Ascending aorta (tissue), 2 donors: ENCODE measurements at regions not wholly inside any gene's neighbourhood (a gene's known extent, or its start where the extent isn't known, plus 50 kb on each side); places are given as distances from the start of the nearest gene placed in this dataset.
"Not testable (repeated sequence)": the region's sequence is repeated elsewhere in the genome, so short reads cannot be mapped to it uniquely, and the experiment has no call there.

ENCODE experiments used
- DNase-seq, 2 donors: peaks; one replicate each; pipeline ENCODE4 v3.0.0-alpha.2; 2019; ENCODE audit warnings: low spot score in 2 of 2
- H3K27ac ChIP-seq, 2 donors: fragments of 200-600 bp; sonication (generic); one replicate each; pipeline ENCODE4 v1.5.1; 2016 to 2017; ENCODE audit warnings: mild to moderate bottlenecking in 1 of 2
- H3K27me3 ChIP-seq: fragments of 200-600 bp; sonication (generic); one replicate; pipeline ENCODE4 v1.5.1; 2017
- H3K36me3 ChIP-seq, 2 donors: fragments of 200-600 bp; sonication (generic); one replicate each; pipeline ENCODE4 v1.5.1; 2016
- H3K4me1 ChIP-seq, 2 donors: fragments of 200-600 bp; sonication (generic); one replicate each; pipeline ENCODE4 v1.5.1; 2016 to 2017; ENCODE audit warnings: mild to moderate bottlenecking in 1 of 2
- H3K4me3 ChIP-seq, 2 donors: fragments of 200-600 bp; sonication (generic); one replicate each; pipeline ENCODE4 v1.5.1; 2016 to 2017; ENCODE audit warnings: mild to moderate bottlenecking in 1 of 2
- H3K9me3 ChIP-seq, 2 donors: fragments of 200-600 bp; sonication (generic); one replicate each; pipeline ENCODE4 v1.5.1; 2016
- CTCF ChIP-seq, 3 experiments: fragments of 200-600 bp in 2 of 3; fragments of 450-650 bp in 1 of 3; sonication (generic) in 2 of 3; IDR thresholded peaks; one replicate each; pipeline ENCODE4 v1.5.1; 2016 to 2019; ENCODE audit warnings: antibody characterized with exemption in 3 of 3, mild to moderate bottlenecking in 1 of 3, moderate library complexity in 1 of 3
- intact Hi-C: fragments of 100-400 bp; cut with DNase I; formaldehyde crosslinking; loops from one replicate; pipeline ENCODE4 v1.15.1; 2023

GRCh38 chr14:104307627-104308401, 169.4 kb downstream of the KIF26A start:
- Histone ChIP-seq H3K4me1 (no peaks in the 10 kb centered on the region), H3K9me3 (no peaks in the 10 kb centered on the region), H3K4me3 (no peak overlapping the region), H3K27me3 (no peaks in the 10 kb centered on the region), H3K36me3 (no peaks in the 10 kb centered on the region), H3K27ac (no peak overlapping the region)
- no peak for DNase-seq
- intact Hi-C loops, result no loop called here
- no peak for TF ChIP-seq CTCF (IDR thresholded peaks at IDR 0.05)

- H3K4me3 ChIP-seq, DNase-seq, H3K27me3 ChIP-seq, intact Hi-C loops, H3K9me3 ChIP-seq, H3K4me1 ChIP-seq, H3K27ac ChIP-seq, H3K36me3 ChIP-seq: not testable (repeated sequence)
These were observed 170.1 kb downstream of the KIF26A start for GRCh38 chr14:104308534-104308933.

- Histone ChIP-seq H3K4me1 (no peaks in the 10 kb centered on the region), H3K27me3 (no peaks in the 10 kb centered on the region), H3K9me3 (no peaks in the 10 kb centered on the region), H3K27ac (no peak overlapping the region), H3K36me3 (no peaks in the 10 kb centered on the region), H3K4me3 (no peak overlapping the region)
- intact Hi-C loops, result no loop called here
- TF ChIP-seq CTCF (IDR thresholded peaks at IDR 0.05), result no peak
- no peak for DNase-seq
These were observed 171.4 kb downstream of the KIF26A start for GRCh38 chr14:104309657-104310369.

- Histone ChIP-seq H3K4me3 (no peak overlapping the region), H3K36me3 (no peaks in the 10 kb centered on the region), H3K27me3 (no peaks in the 10 kb centered on the region), H3K27ac (no peak overlapping the region), H3K9me3 (no peaks in the 10 kb centered on the region), H3K4me1 (no peaks in the 10 kb centered on the region)
- intact Hi-C loops, result no loop called here
- DNase-seq, result no peak
- TF ChIP-seq CTCF (IDR thresholded peaks at IDR 0.05), result no peak
These were observed 173.0 kb downstream of the KIF26A start for GRCh38 chr14:104311358-104311757.

- no peak for TF ChIP-seq CTCF (IDR thresholded peaks at IDR 0.05)
- Histone ChIP-seq H3K27ac (no peak overlapping the region), H3K9me3 (no peaks in the 10 kb centered on the region), H3K4me3 (no peak overlapping the region), H3K36me3 (no peaks in the 10 kb centered on the region), H3K4me1 (no peaks in the 10 kb centered on the region), H3K27me3 (no peaks in the 10 kb centered on the region)
- intact Hi-C loops, result no loop called here
- no peak for DNase-seq
These were observed 175.3 kb downstream of the KIF26A start for GRCh38 chr14:104313674-104314073.

GRCh38 chr14:104314251-104314941, 176.0 kb downstream of the KIF26A start:
- intact Hi-C loops, result no loop called here
- no peaks in the 10 kb centered on the region for H3K36me3 ChIP-seq
- peak in 1 of 2 donors; percentile 41 for DNase-seq
- H3K27ac ChIP-seq, result no peak overlapping the region
- H3K4me3 ChIP-seq, result no peak overlapping the region
- H3K4me1 ChIP-seq, result no peaks in the 10 kb centered on the region
- no peak for TF ChIP-seq CTCF (IDR thresholded peaks at IDR 0.05)
- no peaks in the 10 kb centered on the region for H3K9me3 ChIP-seq
- H3K27me3 ChIP-seq, result no peaks in the 10 kb centered on the region
